WTC11 (cell line): ENCODE measurements at regions not wholly inside any gene's neighbourhood (a gene's known extent, or its start where the extent isn't known, plus 50 kb on each side); places are given as distances from the start of the nearest gene placed in this dataset.
"Not testable (repeated sequence)": the region's sequence is repeated elsewhere in the genome, so short reads cannot be mapped to it uniquely, and the experiment has no call there.

Source experiments
- ATAC-seq: fragments of 200-7000 bp; cut with Tn5 transposase; 2 replicates; pipeline ENCODE4 v1.10.0; 2021; ENCODE audit warnings: mild to moderate bottlenecking, moderate library complexity
- CTCF ChIA-PET: fragments of 300-600 bp; sonication (Branson Sonifier 250); formaldehyde crosslinking; loops from one replicate; lab custom pipeline; 2021; ENCODE audit warnings: antibody characterized with exemption; lab: Charles Lee
- POLR2A ChIA-PET: fragments of 350-600 bp; sonication (Branson Sonifier 250); formaldehyde crosslinking; loops from one replicate; lab custom pipeline; 2021; ENCODE audit warnings: antibody characterized with exemption; lab: Charles Lee
- DNase-seq: peaks from one replicate; pipeline ENCODE4 v3.0.0; 2021; ENCODE audit warnings: low spot score
- H3K27ac Mint-ChIP-seq: 2 replicates; pipeline ENCODE4 v1.8.0; 2021; ENCODE audit warnings: mixed read lengths
- H3K27me3 Mint-ChIP-seq: 2 replicates; pipeline ENCODE4 v1.8.0; 2021; ENCODE audit warnings: low read depth, mild to moderate bottlenecking, moderate library complexity, mixed read lengths
- H3K36me3 Mint-ChIP-seq: 2 replicates; pipeline ENCODE4 v1.8.0; 2021; ENCODE audit warnings: mixed read lengths
- H3K4me1 Mint-ChIP-seq: 2 replicates; pipeline ENCODE4 v1.8.0; 2022; ENCODE audit warnings: mixed read lengths
- H3K4me3 Mint-ChIP-seq: 2 replicates; pipeline ENCODE4 v1.8.0; 2021; ENCODE audit warnings: mild to moderate bottlenecking, moderate library complexity, mixed read lengths
- H3K9me3 Mint-ChIP-seq: 2 replicates; pipeline ENCODE4 v1.8.0; 2021; ENCODE audit warnings: mixed read lengths
- CREM ChIP-seq: sonication (generic); formaldehyde crosslinking; IDR thresholded peaks from 2 replicates; pipeline ENCODE4 v1.8.1; 2022; ENCODE audit warnings: mild to moderate bottlenecking, missing genetic modification reagents, moderate library complexity
- FOXJ3 ChIP-seq: sonication (generic); formaldehyde crosslinking; IDR thresholded peaks from 2 replicates; pipeline ENCODE4 v1.9.0; 2021; ENCODE audit warnings: missing genetic modification reagents, mild to moderate bottlenecking, borderline replicate concordance
- MAX ChIP-seq: sonication (generic); formaldehyde crosslinking; IDR thresholded peaks from 2 replicates; pipeline ENCODE4 v1.8.0; 2022; ENCODE audit warnings: mild to moderate bottlenecking, missing genetic modification reagents
- NFE2L1 ChIP-seq: sonication (generic); formaldehyde crosslinking; IDR thresholded peaks from 2 replicates; pipeline ENCODE4 v1.8.1; 2023; ENCODE audit warnings: missing genetic modification reagents
- SMAD3 ChIP-seq: sonication (generic); formaldehyde crosslinking; IDR thresholded peaks from 2 replicates; pipeline ENCODE4 v1.8.0; 2022; ENCODE audit warnings: missing genetic modification reagents, mild to moderate bottlenecking, borderline replicate concordance
- USF1 ChIP-seq: sonication (generic); formaldehyde crosslinking; IDR thresholded peaks from 2 replicates; pipeline ENCODE4 v1.8.0; 2022; ENCODE audit warnings: mild to moderate bottlenecking, missing genetic modification reagents
- ZNF138 ChIP-seq: sonication (generic); formaldehyde crosslinking; conservative IDR thresholded peaks from 2 replicates; pipeline ENCODE4 v1.8.1; 2022; ENCODE audit warnings: mild to moderate bottlenecking, moderate library complexity, missing genetic modification reagents
- ZNF219 ChIP-seq: sonication (generic); formaldehyde crosslinking; IDR thresholded peaks from 2 replicates; pipeline ENCODE4 v1.8.0; 2023; ENCODE audit warnings: missing genetic modification reagents, mild to moderate bottlenecking, borderline replicate concordance
- TF ChIP-seq, protein P1 (sequence below): fragments of 200-600 bp; IDR thresholded peaks from 2 replicates; pipeline ENCODE4 v1.8.0; 2022; ENCODE audit warnings: antibody characterized with exemption
- TF ChIP-seq, protein P2 (sequence below): fragments of 250-450 bp; sonication (Bioruptor Pico); IDR thresholded peaks from 2 replicates; pipeline ENCODE4 v1.9.0; 2021; ENCODE audit warnings: mild to moderate bottlenecking

DNA sequence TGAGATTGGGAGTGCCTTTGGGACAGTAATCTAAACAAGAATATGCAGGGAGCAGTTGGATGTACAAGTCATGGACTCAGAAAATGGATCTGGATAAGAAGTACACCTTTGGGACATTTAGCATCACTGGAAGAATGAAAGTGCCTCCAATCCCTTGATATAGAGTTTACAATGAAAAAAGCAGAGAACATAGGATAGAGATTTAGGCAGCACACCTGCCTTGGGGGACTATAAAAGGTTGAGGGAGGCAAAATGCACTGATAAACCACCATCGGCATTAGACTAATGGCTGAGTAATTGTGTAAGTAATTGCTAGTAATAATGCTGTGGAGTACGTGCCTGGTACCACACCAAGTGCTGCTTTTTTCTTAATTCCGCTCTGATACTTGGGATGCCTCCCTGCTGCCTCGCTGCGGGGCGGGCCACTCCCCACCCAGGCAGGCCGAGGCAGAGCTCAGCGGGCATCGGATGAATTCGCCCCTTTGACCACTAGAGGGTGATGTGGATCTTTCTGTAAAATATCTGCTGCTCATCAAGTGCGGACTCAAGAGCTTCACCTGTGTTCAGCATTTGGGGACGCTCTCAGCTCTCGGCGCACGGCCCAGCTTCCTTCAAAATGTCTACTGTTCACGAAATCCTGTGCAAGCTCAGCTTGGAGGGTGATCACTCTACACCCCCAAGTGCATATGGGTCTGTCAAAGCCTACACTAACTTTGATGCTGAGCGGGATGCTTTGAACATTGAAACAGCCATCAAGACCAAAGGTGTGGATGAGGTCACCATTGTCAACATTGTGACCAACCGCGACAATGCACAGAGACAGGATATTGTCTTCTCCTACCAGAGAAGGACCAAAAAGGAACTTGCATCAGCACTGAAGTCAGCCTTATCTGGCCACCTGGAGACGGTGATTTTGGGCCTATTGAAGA is 99.9 kb downstream of the ANKRD18B start:
- Mint-ChIP-seq H3K27me3 (peaks cover 19% of the 10 kb centered on the region), H3K36me3 (no peaks in the 10 kb centered on the region), H3K9me3 (peaks cover 10% of the 10 kb centered on the region; the same call in 1 of the 2 replicates), H3K4me3 (no peak overlapping the region), H3K27ac (no peak overlapping the region), H3K4me1 (peaks cover 7% of the 10 kb centered on the region)
- ChIA-PET CTCF (interaction anchor here (0.6 to 3.8 kb wide), 46 partner anchors 8 to 308 kb away, joined by 3 to 207 read pairs (median 6); partner anchors contain the start of genes ANKRD18B and NOL6), POLR2A (interaction anchor here (0.6 to 1.1 kb wide), 4 partner anchors 53 to 114 kb away, joined by 3 to 4 read pairs (median 4); partner anchors contain the start of gene ANKRD18B)
- DNase-seq (peak; percentile 80), ATAC-seq (peak; percentile 97)
- TF ChIP-seq, protein P1, sequence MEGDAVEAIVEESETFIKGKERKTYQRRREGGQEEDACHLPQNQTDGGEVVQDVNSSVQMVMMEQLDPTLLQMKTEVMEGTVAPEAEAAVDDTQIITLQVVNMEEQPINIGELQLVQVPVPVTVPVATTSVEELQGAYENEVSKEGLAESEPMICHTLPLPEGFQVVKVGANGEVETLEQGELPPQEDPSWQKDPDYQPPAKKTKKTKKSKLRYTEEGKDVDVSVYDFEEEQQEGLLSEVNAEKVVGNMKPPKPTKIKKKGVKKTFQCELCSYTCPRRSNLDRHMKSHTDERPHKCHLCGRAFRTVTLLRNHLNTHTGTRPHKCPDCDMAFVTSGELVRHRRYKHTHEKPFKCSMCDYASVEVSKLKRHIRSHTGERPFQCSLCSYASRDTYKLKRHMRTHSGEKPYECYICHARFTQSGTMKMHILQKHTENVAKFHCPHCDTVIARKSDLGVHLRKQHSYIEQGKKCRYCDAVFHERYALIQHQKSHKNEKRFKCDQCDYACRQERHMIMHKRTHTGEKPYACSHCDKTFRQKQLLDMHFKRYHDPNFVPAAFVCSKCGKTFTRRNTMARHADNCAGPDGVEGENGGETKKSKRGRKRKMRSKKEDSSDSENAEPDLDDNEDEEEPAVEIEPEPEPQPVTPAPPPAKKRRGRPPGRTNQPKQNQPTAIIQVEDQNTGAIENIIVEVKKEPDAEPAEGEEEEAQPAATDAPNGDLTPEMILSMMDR, result peak; percentile 80
- TF ChIP-seq ZNF138 (CRISPR knock-in tag) (no peak), MAX (0 out of 2 replicates have a peak, but pooled peaks have one; percentile 45)

DNA sequence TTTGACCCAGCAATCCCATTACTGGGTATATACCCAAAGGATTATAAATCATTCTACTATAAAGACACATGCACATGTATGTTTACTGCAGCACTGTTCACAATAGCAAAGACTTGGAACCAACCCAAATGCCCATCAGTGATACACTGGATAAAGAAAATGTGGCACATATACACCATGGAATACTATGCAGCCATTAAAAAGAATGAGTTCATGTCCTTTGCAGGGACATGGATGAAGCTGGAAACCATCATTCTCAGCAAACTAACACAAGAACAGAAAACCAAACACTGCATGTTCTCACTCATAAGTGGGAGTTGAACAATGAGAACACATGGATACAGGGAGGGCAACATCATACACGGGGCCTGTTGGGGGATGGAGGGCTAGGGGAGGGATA is 104.3 kb downstream of the ANKRD18B start:
- POLR2A ChIA-PET, H3K4me3 Mint-ChIP-seq, DNase-seq, H3K36me3 Mint-ChIP-seq, H3K4me1 Mint-ChIP-seq, H3K27ac Mint-ChIP-seq, ATAC-seq, H3K9me3 Mint-ChIP-seq: not testable (repeated sequence)
- peaks cover 17% of the 10 kb centered on the region for H3K27me3 Mint-ChIP-seq
- CTCF ChIA-PET, result interaction anchor here (1.8 to 1.9 kb wide), 2 partner anchors 23 to 91 kb away, joined by 6 to 9 read pairs; no protein-coding TSS in a partner anchor

DNA sequence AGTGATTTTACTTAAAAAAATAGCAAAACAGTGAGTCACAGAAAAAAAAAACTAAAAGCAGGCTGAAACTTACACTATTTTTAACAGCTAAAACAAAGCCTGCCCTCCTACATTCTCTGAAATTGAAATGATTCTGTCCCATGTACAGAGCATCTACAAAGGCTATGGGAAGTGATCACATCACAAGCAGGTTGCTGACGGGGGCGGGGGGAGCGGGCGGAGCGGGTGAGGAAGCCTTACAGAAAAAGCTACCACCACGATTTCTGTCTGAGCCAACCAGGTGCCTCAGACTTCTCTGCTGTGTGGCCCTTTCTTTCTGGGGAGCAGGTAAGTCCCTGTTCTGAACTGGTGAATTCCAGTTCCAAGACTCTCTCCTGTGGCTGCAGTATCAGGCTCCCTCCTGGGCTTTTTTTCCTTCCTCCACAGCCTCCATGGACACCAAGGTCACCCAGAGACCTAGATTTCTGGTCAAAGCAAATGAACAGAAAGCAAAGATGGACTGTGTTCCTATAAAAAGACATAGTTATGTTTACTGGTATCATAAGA is 104.9 kb downstream of the ANKRD18B start:
- 0 out of 2 replicates have a peak, but pooled peaks cover 7% of the 10 kb centered on the region for H3K9me3 Mint-ChIP-seq
- no peak; the same call in 1 of the 2 replicates for ATAC-seq

More for the DNA sequence above, 104.9 kb downstream of the ANKRD18B start:
- H3K36me3 Mint-ChIP-seq, result no peaks in the 10 kb centered on the region
- H3K27me3 Mint-ChIP-seq, result peaks cover 12% of the 10 kb centered on the region
- CTCF ChIA-PET, result interaction anchor here (0.5 to 2.0 kb wide), 7 partner anchors 22 to 771 kb away, joined by 3 to 9 read pairs (median 4); no protein-coding TSS in a partner anchor
- H3K4me1 Mint-ChIP-seq, result peaks cover 9% of the 10 kb centered on the region
- POLR2A ChIA-PET, result interaction anchor here (0.9 kb wide), 1 partner anchor 105 kb away, joined by 3 read pairs; the partner anchor contains the start of gene ANKRD18B
- no peak overlapping the region for H3K27ac Mint-ChIP-seq
- TF ChIP-seq MAX, result no peak
- TF ChIP-seq, protein P2, sequence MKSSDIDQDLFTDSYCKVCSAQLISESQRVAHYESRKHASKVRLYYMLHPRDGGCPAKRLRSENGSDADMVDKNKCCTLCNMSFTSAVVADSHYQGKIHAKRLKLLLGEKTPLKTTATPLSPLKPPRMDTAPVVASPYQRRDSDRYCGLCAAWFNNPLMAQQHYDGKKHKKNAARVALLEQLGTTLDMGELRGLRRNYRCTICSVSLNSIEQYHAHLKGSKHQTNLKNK, result no peak
- no peak for TF ChIP-seq SMAD3 (CRISPR knock-in tag)
- TF ChIP-seq ZNF219 (CRISPR knock-in tag), result no peak
- TF ChIP-seq, protein P1, result no peak
- TF ChIP-seq NFE2L1 (CRISPR knock-in tag), result no peak
- no peak for TF ChIP-seq CREM (CRISPR knock-in tag)
- TF ChIP-seq FOXJ3, result no peak
- TF ChIP-seq USF1 (CRISPR knock-in tag), result no peak
- DNase-seq, result no peak
- no peak overlapping the region for H3K4me3 Mint-ChIP-seq
